ENCODE measurements at regions not wholly inside any gene's neighbourhood (a gene's known extent, or its start where the extent isn't known, plus 50 kb on each side); places are given as distances from the start of the nearest gene placed in this dataset.

DNA sequence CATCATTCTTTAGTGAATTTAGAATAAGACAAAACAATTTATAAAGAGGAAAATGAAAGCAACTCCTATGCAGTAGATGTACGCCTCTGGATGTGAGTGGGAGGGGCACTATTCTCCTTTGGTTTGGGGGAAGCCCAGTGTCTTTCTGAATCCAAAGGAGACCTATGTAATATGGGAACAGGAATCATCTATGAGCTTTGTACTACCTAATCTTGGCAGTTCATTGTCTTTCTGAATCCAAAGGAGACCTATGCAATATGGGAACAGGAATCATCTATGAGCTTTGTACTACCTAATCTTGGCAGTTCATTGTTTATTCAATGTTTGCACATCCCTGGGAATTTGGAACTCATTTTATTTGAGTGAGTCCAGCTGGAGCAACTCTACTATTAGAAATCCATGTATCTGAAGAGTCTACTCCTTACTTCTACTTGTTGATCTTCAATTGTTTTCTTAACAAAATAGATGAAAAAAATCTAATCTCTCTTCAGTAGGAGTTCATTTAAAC, 401.1 kb upstream of the LRATD1 start:
- DNase-seq, result no peak

- no peak for DNase-seq
Measured at GRCh38 chr2:14232217-14232616, 400.3 kb upstream of the LRATD1 start.

GRCh38 chr2:14234911-14235310, 397.6 kb upstream of the LRATD1 start:
- no peak for DNase-seq

DNA sequence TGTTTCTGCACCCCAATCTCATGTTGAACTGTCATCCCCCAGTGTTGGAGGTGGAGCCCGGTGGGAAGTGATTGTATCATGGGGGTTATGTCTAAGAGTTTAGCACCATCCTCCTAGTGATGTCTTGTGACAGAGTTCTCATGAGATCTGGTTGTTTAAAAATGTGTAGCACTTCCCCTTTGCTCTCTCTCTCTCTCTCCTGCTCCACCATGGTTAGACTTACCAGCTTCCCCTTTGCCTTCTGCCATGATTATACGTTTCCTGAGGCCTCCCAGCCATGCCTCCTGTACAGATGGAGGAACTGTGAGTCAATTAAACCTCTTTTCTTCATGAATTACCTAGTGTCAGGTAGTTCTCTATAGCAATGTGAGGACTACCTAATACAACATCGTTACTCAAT, 396.9 kb upstream of the LRATD1 start:
- no peak for DNase-seq

DNA sequence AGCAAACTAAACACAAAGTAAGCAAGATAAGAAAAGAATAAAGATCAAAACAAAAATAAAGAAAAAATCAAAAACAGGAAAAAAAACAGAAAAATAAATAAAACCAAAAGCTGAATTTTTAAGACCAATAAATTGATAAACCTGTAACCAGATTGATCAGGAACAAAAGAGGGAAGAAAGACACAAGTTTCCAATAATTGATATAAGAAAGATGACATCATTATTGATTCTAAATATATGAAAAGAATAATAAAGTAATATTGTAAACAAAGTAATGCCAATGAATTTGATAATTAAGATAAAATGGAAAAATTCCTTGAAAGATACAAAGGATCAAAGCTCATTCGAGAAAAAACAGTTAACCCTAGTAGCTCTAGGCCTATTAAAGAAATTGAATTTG, 394.6 kb upstream of the LRATD1 start:
- no peak for DNase-seq

DNA sequence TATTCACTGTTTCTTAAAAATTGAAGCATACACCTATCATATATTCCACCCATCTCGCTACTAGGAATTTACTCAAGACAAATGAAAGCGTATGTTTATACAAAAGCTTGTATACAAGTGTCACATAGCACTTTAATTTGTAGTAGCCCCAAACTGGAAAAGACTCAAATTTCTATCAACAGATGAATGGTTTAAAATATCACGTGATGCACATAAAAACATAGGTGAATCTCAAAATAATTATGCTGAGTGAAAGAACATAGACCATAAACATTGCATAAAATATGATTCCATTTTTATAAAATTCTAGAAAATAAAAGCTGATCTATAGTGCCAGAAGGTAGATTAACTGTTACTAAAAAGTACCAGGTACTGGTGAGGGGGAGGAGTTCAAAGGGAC, 392.9 kb upstream of the LRATD1 start:
- DNase-seq, result no peak

DNA sequence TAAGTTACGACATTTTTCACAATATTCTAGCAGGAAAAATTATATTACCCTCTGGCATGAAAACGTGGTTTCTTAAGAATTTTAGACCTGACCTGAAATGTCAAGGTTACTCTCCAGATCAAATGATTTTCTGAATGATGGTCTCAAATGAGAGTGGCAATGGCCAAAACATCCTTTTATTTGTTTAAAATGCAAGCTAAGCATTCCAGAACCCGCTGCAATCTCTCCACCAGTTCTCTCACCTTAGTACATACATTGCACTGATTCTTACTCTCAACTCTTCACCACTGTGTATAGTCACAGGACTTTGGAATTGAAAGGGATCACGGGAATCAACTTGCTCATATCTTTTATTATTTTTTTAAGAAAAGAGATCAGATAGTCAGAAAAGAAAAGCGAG, 391.6 kb upstream of the LRATD1 start:
- DNase-seq, result no peak

GRCh38 chr2:14245901-14246300, 386.6 kb upstream of the LRATD1 start:
- no peak for DNase-seq

DNA sequence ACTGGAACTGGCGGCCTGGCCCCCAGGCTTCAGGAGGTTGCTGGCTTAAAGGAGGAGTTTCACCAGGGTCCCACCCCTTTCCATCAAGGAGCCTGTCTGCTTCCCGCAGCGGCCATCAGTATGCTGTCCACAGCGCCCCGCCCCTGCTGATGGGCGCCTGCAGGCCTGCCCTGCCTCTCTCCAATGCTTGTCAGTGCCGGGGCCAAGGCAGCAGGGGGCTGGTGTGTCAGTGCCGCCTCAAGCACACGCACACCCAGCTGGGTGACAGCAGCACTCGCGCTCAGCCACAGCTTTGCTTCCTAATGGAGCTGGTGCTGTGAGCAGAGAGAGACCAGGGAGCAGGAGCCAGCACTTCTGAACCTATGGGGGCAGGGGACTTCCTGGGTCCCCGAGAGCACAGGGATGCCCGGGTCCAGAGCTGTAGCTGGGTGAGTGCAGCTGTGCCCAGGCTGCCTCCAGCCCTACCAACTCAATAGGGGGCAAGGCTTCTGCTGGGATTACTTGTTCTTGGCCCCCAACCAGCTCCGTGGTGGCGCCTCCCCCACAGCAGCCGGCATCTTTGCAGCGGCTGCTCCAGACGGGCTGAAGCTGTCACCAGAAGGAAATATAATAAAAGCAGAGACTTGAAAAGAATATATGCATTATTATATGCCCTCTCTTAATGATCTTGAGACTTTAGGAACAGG, 377.2 kb upstream of the LRATD1 start:
- DNase-seq, result no peak

- no peak for DNase-seq
Measured at GRCh38 chr2:14256890-14257289, 375.6 kb upstream of the LRATD1 start.

DNA sequence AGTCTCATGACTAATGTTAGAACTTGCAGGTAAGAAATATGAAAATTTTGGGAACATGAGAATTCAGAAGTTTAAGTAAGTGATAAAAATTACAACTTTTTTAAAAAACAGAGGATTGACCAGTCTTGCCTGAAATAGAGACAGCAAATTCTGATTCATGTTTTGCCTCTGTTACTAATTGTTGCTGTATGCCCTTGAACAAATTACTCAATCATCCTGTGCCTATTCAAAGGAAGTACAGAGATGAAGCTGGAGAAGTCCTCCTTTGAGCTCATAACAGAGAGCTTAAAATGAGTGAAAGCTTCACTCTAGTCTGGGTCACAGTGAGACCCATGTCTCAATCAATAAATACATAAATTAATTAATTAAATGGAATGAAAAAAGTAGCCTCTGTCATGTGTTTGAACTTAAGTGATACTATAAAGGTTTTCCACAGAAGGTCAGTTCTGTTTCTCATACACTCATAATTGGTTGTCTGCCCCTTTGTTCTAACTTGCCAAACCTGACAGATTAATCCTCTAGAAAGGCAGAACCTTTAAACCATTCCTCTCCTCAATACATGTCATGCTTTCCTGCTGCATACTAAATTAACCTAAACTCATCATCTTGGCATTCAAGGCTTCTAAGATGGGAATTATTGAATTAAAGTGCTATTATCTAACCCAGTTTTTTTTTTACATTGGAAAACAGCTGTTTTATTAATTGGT, 374.6 kb upstream of the LRATD1 start:
- DNase-seq, result no peak

GRCh38 chr2:14261771-14262170, 370.7 kb upstream of the LRATD1 start:
- DNase-seq, result no peak

- no peak for DNase-seq
Measured at GRCh38 chr2:14263053-14263452, 369.5 kb upstream of the LRATD1 start.

GRCh38 chr2:14270036-14270582, 362.4 kb upstream of the LRATD1 start:
- no peak for DNase-seq

- DNase-seq, result no peak
Measured at GRCh38 chr2:14272396-14273075, 360.0 kb upstream of the LRATD1 start.

- DNase-seq, result no peak
Measured at GRCh38 chr2:14273650-14274049, 358.9 kb upstream of the LRATD1 start.

- no peak for DNase-seq
Measured at GRCh38 chr2:14284244-14284643, 348.3 kb upstream of the LRATD1 start.

DNA sequence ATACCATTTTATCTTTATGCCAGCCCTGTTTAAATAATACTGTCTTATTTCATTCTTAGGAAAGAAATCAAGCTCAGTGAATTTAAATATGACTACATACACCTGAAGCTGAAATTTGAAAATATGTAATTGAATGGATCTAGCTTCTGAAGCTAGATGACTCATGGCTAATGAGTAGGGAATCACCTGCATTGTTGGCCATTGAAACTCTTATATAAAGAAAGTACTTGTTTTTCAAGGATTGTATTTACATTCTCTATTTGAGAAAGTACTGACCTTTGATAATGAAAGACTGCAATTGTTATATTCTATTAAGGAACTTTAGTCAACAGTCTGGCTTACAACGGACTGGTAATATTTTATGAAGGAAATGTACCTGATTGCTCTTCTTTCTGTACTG, 346.7 kb upstream of the LRATD1 start:
- DNase-seq, result no peak

DNA sequence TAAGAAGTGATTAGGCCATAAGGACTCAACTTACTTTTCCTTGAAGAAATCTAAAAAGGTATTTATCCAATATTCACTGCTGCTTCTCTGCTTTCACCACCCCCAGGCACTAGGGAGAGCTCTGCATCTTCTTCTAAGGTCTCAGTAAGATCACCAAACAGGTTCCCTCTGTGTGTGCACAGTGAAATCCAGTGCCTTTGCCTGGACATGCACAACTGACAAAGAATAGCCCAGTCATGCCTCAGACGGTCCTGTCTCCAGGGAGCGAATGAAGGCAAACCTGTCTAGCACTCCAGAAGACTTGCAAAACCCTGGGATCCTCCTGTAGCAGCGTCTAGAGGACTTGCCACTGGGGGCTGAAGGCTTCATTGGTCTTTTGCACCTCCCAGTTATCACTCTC, 344.5 kb upstream of the LRATD1 start:
- DNase-seq, result no peak

DNA sequence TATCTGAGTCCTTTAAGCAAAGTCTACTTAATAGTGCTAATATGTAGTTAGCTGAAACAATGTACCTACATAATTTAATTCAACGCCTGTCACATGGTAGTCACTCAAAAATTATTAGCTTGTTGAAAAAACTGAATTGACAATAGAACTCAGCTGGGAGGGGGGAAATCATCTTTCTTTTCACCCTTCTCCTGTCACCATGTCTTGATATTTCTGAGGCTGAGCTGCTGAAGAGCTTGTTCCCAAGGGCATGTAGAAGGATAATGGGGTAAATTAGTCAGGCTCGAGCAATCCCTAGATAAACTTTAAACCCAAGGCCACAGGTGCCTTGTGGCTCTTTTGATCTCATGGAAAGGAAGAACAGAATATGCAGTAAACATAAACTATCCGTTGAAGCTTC, 339.6 kb upstream of the LRATD1 start:
- no peak for DNase-seq

DNA sequence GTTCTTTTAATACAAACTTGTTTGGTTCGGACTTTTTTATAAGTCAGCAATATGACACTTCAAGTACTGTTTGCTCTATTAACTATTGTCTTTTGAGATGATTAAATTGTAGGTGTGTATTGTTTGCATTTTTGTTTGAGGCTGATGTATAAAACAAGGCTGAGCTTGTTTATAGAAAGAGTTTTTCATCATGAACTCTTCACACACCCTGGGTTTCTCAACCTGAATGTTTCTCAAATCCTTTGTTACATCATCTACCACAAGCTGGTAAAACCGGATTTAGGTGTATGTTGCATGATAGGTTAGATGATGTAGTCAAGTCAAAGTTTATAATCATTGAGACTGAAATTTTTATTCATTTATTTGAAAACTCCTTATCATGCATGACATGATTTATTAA, 335.2 kb upstream of the LRATD1 start:
- no peak for DNase-seq

DNA sequence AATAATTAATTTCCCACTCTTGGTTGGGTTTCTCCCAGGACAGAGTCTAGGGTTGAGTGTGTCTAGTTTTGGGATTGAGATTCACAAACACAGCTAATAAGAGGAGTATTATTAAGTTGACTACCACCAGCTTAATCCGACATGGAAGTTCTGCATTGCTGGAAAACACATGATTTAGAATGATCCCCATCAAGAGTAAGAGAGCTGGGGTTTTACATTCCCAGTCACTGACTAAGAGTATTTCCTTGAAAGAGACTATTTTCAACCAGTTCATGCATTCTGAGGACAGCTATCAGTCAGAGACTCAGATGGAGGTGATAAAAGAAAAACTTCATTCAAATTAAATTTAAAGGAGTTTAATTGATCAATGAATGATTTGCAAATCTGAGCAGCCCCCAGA, 334.6 kb upstream of the LRATD1 start:
- DNase-seq, result no peak

DNA sequence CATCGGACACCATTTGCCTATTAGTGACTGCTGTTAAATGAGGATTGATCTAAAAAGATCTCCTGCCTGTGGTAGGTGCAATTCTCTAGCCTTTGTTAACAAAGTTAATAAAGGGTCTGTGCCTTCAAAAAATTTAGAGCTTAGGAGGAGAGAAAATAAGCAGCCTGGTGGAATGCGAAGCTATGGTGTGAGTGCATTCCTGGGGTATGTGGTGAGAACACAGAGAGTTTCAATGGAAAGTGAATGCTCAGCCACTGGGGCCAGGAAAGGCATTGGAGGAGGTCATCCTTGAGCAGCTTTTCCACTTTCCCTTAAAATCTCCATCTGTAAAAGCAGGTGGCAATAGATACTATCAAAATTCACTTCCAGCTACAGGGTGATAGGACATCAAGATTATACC, 331.2 kb upstream of the LRATD1 start:
- DNase-seq, result no peak

All from effector CD4-positive, alpha-beta T cell (primary cell).